ENCODE measurements at regions not wholly inside any gene's neighbourhood (a gene's known extent, or its start where the extent isn't known, plus 50 kb on each side); places are given as distances from the start of the nearest gene placed in this dataset.

DNA sequence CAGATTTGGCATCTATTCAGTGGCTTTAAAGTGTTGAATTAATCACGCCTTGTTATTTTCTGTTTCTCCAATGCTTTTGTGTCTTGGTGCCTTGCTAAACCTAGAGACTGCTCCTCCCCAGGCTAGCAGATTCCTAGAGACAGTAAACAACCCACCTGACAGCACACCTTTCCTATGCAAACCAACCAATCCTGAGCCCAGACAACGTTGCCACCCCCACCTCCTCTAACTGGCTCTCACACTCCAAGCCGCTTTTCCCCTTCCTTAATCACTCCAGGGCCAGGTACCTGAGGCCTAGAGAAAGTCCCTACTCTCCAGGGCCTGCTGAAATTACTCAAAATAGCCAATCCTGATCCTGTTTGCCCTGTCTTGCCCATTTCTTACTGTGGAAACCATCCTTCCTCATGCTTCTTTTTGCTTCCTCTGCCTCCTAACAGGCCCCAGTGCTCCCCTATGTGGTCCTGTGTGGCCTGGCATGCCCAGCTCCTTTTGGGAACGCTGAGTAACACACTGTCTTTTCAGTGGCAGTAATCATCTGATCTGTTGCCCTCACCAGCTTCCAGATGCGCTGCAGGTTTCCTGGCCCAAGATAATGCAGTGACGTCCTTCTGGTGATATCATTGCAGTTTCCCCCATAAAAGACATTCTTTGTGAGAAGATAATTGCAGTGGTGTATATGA lies 53.4 kb downstream of the GAS1 start:
- no peak overlapping the region for H3K4me3 ChIP-seq (replicated peaks; ENCODE audit: low read depth, low read length)
- TF ChIP-seq CTCF (IDR thresholded peaks at IDR 0.05; ENCODE audit: low read length, missing control alignments) = no peak
- DNase-seq (ENCODE audit: low read depth) = no peak

- DNase-seq (ENCODE audit: low read depth) = peak; percentile 37
- H3K4me3 ChIP-seq (replicated peaks; ENCODE audit: low read depth, low read length) = no peak overlapping the region
- TF ChIP-seq CTCF (IDR thresholded peaks at IDR 0.05; ENCODE audit: low read length, missing control alignments) = no peak
Observed at GRCh38 chr9:86892576-86892975, 54.7 kb downstream of the GAS1 start.

DNA sequence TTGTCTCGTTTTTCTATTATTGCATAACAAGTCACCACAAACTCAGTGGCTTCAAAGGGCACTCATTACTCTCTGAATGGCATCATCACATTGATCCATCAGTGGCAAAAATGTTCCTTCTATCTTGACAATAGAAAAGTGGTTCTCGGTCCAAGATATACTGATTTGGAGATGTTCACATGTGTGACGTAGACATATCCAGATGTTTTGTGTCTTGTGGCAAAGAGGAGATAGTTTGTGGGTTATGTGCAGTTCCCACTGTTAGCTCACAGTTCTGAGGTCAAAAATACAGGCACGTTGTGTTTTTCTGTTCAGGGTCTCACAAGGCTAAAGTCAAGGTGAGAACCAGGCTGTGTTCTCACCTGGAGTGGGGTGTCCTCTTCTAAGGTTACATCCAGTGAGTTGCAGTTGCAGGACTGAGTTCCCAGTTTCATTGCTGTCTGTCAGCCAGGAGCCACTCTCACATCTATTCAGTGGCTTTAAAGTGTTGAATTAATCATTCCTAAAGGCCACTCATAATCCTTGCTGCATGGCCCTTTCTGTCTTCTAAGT lies 55.3 kb downstream of the GAS1 start:
- no peak for DNase-seq (ENCODE audit: low read depth)
- no peak overlapping the region for H3K4me3 ChIP-seq (replicated peaks; ENCODE audit: low read depth, low read length)
- TF ChIP-seq CTCF (IDR thresholded peaks at IDR 0.05; ENCODE audit: low read length, missing control alignments) = no peak

DNA sequence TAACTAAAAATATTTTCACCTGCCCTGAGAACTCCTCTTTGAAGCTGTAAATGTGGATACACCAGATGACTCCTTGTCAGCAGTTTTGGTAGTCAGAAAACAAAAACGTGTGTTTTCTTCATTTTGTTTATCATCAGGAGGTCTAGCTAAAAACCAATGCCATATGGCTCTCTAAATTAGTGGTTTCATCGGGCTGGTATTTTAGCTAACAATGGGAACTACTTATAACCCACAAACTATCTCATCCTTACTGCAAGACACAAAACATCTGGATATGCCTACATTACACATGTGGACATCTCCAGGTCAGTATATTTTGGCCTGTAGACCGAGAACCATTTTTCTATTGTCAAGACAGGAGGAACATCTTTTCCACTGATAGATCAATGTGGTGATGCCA lies 56.2 kb downstream of the GAS1 start:
- no peak overlapping the region for H3K4me3 ChIP-seq (replicated peaks; ENCODE audit: low read depth, low read length)
- DNase-seq (ENCODE audit: low read depth) = no peak
- no peak for TF ChIP-seq CTCF (IDR thresholded peaks at IDR 0.05; ENCODE audit: low read length, missing control alignments)

GRCh38 chr9:86885232-86885631 lies 62.1 kb downstream of the GAS1 start:
- DNase-seq (ENCODE audit: low read depth) = no peak
- TF ChIP-seq CTCF (IDR thresholded peaks at IDR 0.05; ENCODE audit: low read length, missing control alignments) = no peak
- H3K4me3 ChIP-seq (replicated peaks; ENCODE audit: low read depth, low read length) = no peak overlapping the region

GRCh38 chr9:86876621-86877196 lies 70.6 kb downstream of the GAS1 start:
- no peak for DNase-seq (ENCODE audit: low read depth)
- no peak for TF ChIP-seq CTCF (IDR thresholded peaks at IDR 0.05; ENCODE audit: low read length, missing control alignments)
- H3K4me3 ChIP-seq (replicated peaks; ENCODE audit: low read depth, low read length) = no peak overlapping the region

GRCh38 chr9:86868616-86869015 lies 78.7 kb downstream of the GAS1 start:
- no peak for DNase-seq (ENCODE audit: low read depth)
- no peak for TF ChIP-seq CTCF (IDR thresholded peaks at IDR 0.05; ENCODE audit: low read length, missing control alignments)
- H3K4me3 ChIP-seq (replicated peaks; ENCODE audit: low read depth, low read length) = no peak overlapping the region

Measured in fibroblast of pulmonary artery (primary cell).